HG03457 (cell line): ENCODE measurements at regions not wholly inside any gene's neighbourhood (a gene's known extent, or its start where the extent isn't known, plus 50 kb on each side); places are given as distances from the start of the nearest gene placed in this dataset.

Experiments
- ATAC-seq: cut with Tn5 transposase; IDR thresholded peaks from one replicate; pipeline ENCODE4 v1.9.1; 2021; ENCODE audit warnings: moderate number of reproducible peaks; ENCODE audit not compliant: unreplicated experiment

GRCh38 chr2:126370201-126370600 lies 285.8 kb upstream of the GYPC start:
- no peak for ATAC-seq

- ATAC-seq: no peak
Observed at GRCh38 chr2:126372406-126372805, 283.6 kb upstream of the GYPC start.

- no peak for ATAC-seq
Observed at GRCh38 chr2:126378176-126378575, 277.8 kb upstream of the GYPC start.

- no peak for ATAC-seq
Observed at GRCh38 chr2:126381091-126381490, 274.9 kb upstream of the GYPC start.

- no peak for ATAC-seq
Observed at GRCh38 chr2:126382998-126383397, 273.0 kb upstream of the GYPC start.

- no peak for ATAC-seq
Observed at GRCh38 chr2:126383800-126384199, 272.2 kb upstream of the GYPC start.

- no peak for ATAC-seq
Observed at GRCh38 chr2:126385441-126385840, 270.5 kb upstream of the GYPC start.

GRCh38 chr2:126385983-126386382 lies 270.0 kb upstream of the GYPC start:
- no peak for ATAC-seq

- ATAC-seq: no peak
Observed at GRCh38 chr2:126389446-126389845, 266.5 kb upstream of the GYPC start.

GRCh38 chr2:126392889-126393288 lies 263.1 kb upstream of the GYPC start:
- ATAC-seq: no peak

GRCh38 chr2:126399001-126399400 lies 257.0 kb upstream of the GYPC start:
- ATAC-seq: no peak

GRCh38 chr2:126403039-126403628 lies 252.8 kb upstream of the GYPC start:
- ATAC-seq: no peak

- no peak for ATAC-seq
Observed at GRCh38 chr2:126406267-126406666, 249.7 kb upstream of the GYPC start.

GRCh38 chr2:126408671-126409070 lies 247.3 kb upstream of the GYPC start:
- ATAC-seq: no peak

GRCh38 chr2:126409850-126410249 lies 246.1 kb upstream of the GYPC start:
- ATAC-seq: no peak

GRCh38 chr2:126413079-126413478 lies 242.9 kb upstream of the GYPC start:
- ATAC-seq: no peak

GRCh38 chr2:126419403-126419802 lies 236.6 kb upstream of the GYPC start:
- ATAC-seq: no peak

GRCh38 chr2:126425943-126426342 lies 230.0 kb upstream of the GYPC start:
- no peak for ATAC-seq

GRCh38 chr2:126429103-126429502 lies 226.9 kb upstream of the GYPC start:
- ATAC-seq: no peak

- no peak for ATAC-seq
Observed at GRCh38 chr2:126431136-126431535, 224.8 kb upstream of the GYPC start.

GRCh38 chr2:126436411-126436810 lies 219.5 kb upstream of the GYPC start:
- ATAC-seq: no peak

- ATAC-seq: no peak
Observed at GRCh38 chr2:126437016-126437415, 218.9 kb upstream of the GYPC start.

GRCh38 chr2:126444512-126444911 lies 211.4 kb upstream of the GYPC start:
- ATAC-seq: no peak
